ENCODE measurements at regions not wholly inside any gene's neighbourhood (a gene's known extent, or its start where the extent isn't known, plus 50 kb on each side); places are given as distances from the start of the nearest gene placed in this dataset.
"Not testable (repeated sequence)": the region's sequence is repeated elsewhere in the genome, so short reads cannot be mapped to it uniquely, and the experiment has no call there.

GRCh38 chr2:595141-595815 is 81.9 kb downstream of the TMEM18 start:
- no peak for DNase-seq

- no peak for DNase-seq
Measured at GRCh38 chr2:594297-594949, 82.8 kb downstream of the TMEM18 start.

GRCh38 chr2:593356-594026 is 83.7 kb downstream of the TMEM18 start:
- DNase-seq: no peak

- DNase-seq: no peak
Measured at GRCh38 chr2:592737-593136, 84.5 kb downstream of the TMEM18 start.

- no peak for DNase-seq
Measured at GRCh38 chr2:590214-591175, 86.7 kb downstream of the TMEM18 start.

GRCh38 chr2:589281-590130 is 87.7 kb downstream of the TMEM18 start:
- DNase-seq: no peak

GRCh38 chr2:588074-588645 is 89.0 kb downstream of the TMEM18 start:
- no peak for DNase-seq

- no peak for DNase-seq
Measured at GRCh38 chr2:587087-587960, 89.9 kb downstream of the TMEM18 start.

GRCh38 chr2:586641-587076 is 90.5 kb downstream of the TMEM18 start:
- DNase-seq: no peak

- peak; percentile 53 to 59 for DNase-seq
Measured at GRCh38 chr2:584863-585823, 92.1 kb downstream of the TMEM18 start.

GRCh38 chr2:583666-584065 is 93.5 kb downstream of the TMEM18 start:
- DNase-seq: no peak

GRCh38 chr2:582792-583528 is 94.2 kb downstream of the TMEM18 start:
- no peak for DNase-seq

- not testable (repeated sequence) for DNase-seq
Measured at GRCh38 chr2:582289-582688, 94.9 kb downstream of the TMEM18 start.

- no peak for DNase-seq
Measured at GRCh38 chr2:579961-580360, 97.2 kb downstream of the TMEM18 start.

- no peak for DNase-seq
Measured at GRCh38 chr2:579351-579886, 97.8 kb downstream of the TMEM18 start.

GRCh38 chr2:576292-576691 is 100.9 kb downstream of the TMEM18 start:
- no peak for DNase-seq

- no peak for DNase-seq
Measured at GRCh38 chr2:575727-576236, 101.4 kb downstream of the TMEM18 start.

All from activated T-cell treated with anti-CD3 and anti-CD28 coated beads, Interleukin-2, amount 50 U/mL, for 48 hours (primary cell).